Stimulated activated CD8-positive, alpha-beta memory T cell treated with anti-CD3 and anti-CD28 coated beads, Interleukin-12 subunit alpha, Interleukin-12 subunit beta, amount 100 ng/mL, for 24 hours (primary cell): ENCODE measurements at regions not wholly inside any gene's neighbourhood (a gene's known extent, or its start where the extent isn't known, plus 50 kb on each side); places are given as distances from the start of the nearest gene placed in this dataset.
"Not testable (repeated sequence)": the region's sequence is repeated elsewhere in the genome, so short reads cannot be mapped to it uniquely, and the experiment has no call there.

Experiments used
- DNase-seq: peaks from one replicate; pipeline ENCODE4 v3.0.0-alpha.2; 2020; ENCODE audit errors: extremely low read depth

DNA sequence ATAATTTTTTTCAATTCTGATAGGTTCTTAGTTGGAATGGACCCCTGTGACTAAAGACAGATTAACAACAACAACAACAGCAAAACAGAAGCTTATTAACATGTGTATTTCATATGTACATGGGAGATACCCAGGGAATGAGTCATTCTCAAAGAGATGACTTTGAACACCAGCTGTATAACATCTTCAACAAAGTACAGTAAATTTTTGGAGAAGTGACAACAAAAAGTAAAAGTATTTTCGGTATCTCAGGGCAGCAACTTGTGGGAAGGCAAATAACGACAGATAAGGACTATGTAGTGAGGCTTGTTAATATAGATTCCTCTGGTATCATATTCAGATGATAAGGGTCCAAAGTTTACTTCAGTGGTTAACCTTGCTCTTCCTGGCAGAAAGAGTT, 573.4 kb upstream of the RAG2 start:
- no peak for DNase-seq

DNA sequence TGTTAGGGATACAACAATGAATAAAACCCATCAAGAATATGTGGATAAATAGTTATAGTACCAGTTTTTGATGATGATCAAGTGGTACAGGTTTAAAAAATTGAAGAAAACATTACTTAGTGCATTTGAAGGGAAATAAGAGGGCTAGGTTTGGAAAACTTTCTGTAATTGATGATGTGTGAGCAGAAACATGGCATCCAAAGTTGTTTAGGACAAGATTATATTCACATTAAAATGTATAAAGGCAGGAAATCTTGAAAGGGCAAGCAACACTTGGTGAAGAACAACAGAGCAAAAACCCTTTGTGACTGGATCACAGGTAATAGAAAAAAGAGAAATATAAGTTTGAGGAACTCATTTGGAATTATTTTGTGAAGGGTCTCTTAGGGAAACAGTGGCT, 572.3 kb upstream of the RAG2 start:
- no peak for DNase-seq

DNA sequence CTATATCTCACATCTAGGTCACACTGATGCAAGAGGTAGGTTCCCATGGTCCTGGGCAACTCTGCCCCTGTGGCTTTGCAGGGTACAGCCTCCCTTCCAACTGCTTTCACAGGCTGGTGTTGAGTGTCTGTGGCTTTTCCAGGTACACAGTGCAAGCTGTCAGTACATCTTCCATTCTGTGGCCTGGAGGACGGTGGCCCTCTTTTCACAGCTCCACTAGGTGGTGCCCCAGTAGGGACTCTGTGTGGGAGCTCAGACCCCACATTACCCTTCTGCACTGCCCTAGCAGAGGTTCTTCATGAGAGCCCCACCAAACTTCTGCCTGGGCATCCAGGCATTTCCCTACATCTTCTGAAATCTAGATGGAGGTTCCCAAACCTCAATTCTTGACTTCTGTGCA, 547.4 kb upstream of the RAG2 start:
- DNase-seq: not testable (repeated sequence)

DNA sequence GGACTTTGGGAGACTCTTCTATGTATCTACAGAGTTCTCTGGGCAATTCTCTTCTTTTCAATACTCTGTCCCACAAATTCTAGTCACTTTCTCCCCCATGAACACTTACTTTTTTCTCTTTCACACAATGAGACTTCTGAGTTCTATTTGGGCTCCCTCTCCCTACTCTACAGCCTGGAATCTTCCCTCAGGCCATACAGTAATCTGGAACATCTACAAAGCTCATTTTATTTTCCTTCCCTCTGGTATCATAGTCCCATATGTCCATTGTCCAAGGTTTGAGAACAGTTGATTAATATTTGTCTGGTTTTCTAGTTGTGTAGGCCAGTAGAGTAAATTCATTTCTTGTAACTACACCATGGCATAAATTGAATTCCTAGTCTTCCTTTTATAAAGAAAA, 544.6 kb upstream of the RAG2 start:
- no peak for DNase-seq

DNA sequence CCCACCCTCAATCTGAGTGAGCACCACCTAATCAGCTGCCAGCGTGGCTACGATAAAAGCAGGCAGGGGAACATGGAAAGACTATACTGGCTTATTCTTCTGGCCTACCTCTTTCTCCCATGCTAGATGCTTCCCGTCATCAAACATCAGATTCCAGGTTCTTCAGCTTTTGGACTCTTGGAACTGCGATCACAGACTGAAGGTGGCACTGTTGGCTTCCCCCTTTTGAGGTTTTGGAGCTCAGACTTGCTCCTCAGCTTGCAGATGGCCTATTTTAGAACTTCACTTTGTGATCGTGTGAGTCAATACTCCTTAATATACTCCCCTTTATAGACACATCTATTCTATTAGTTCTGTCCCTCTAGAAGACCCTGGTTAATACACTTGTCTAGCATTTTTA, 543.7 kb upstream of the RAG2 start:
- no peak for DNase-seq

DNA sequence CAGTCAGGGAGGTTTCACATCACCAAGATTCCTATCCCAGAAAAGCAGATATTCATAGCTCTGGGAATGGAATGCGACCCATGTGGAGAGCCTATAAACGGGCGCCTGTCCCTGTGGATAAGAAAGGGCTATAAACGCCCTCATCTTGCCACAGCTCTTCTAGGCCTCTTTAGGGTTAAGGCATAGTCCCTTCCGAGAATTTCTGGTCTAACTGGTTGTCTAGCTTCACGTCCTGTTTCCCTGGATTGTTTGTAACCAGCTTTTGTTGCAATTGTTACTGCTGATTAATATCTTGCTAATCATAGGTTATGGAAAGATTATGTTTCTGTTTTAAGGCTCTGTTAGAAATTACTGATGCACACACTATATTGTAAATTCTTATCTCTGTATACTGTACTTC, 537.6 kb upstream of the RAG2 start:
- not testable (repeated sequence) for DNase-seq

DNA sequence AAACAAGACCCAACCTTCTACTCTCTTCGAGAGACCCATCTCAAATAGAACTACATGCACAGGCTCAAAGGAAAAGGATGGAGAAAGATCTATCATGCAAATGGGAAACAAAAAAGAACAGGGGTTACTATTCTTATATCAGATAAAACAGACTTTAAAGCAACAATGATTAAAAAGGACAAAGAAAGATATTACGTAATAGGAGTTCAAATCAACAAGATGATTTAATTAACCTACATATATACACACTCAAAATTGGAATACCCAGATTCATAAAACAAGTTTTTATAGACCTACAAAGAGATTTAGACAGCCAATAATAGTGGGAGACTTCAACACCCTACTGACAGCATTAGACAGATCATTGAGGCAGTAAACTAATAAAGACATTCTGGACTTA, 536.6 kb upstream of the RAG2 start:
- DNase-seq: no peak

DNA sequence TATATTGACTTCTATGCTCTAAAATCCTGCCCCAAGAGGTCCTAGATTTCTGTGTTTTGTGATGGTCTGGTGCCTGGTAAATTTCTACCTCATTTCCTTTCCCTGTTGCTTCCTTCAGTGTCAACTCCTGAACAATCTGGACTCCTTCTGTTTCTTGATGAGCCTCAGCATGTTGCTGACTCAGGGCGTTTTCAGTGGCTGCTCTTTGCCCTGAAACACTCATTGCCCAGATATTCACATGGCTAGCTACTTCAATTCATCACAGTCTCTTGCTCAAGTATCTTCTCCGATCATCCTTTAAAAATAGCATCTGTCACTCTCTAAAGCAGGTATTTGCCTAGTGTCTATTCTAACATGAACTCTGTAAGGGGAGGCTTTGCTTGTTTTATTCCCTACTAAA, 526.3 kb upstream of the RAG2 start:
- no peak for DNase-seq

DNA sequence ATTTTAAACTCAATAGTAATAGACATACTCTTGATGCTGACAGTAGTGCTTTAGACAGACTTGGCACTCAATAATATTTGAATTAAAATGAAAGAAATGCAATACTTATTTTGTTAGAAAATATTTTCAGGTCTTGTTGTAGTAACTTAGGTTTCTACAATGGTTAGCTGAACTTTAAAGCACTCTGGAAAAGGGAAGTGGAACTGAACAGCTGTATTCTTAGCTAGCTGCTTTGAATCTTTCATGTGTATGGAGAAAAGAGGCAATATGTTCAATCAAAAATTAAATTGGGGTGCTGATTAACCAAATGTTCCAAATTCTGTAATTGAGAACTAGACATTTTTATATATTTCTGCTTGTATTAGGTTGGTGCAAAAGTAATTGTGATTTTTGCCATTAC, 517.9 kb upstream of the RAG2 start:
- no peak for DNase-seq

DNA sequence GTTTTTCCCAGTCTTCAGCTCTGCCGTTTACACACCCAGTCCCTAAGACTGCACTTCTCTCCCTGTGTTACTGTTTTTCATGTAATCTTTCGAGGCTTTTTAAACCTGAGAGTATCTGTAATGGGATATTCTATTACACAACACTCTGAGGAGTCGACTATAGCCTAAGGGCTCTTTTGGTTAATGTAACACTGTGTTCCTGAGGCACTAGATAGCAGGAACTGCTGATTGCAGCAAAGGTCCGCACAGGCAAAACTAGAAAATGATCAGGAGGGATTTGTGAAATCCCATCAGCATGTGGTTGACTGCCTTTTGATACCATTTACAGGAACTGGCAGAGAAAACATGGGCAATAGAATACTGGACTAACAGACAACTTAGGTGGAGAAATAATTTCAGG, 512.3 kb upstream of the RAG2 start:
- no peak for DNase-seq

DNA sequence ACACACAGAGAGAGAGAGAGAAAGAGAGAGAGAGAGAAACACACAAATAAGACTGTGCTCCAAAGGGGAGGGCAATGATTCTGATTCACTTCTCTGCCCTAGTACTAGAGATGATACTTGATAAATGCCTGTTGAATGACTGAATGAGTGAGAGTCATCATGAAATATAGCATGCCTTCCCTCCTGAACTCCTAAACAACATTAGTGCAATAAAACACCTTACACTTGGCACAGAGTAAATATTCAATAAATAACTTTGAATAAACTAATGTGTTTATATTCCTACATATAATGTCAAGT, 511.2 kb upstream of the RAG2 start:
- DNase-seq: no peak

DNA sequence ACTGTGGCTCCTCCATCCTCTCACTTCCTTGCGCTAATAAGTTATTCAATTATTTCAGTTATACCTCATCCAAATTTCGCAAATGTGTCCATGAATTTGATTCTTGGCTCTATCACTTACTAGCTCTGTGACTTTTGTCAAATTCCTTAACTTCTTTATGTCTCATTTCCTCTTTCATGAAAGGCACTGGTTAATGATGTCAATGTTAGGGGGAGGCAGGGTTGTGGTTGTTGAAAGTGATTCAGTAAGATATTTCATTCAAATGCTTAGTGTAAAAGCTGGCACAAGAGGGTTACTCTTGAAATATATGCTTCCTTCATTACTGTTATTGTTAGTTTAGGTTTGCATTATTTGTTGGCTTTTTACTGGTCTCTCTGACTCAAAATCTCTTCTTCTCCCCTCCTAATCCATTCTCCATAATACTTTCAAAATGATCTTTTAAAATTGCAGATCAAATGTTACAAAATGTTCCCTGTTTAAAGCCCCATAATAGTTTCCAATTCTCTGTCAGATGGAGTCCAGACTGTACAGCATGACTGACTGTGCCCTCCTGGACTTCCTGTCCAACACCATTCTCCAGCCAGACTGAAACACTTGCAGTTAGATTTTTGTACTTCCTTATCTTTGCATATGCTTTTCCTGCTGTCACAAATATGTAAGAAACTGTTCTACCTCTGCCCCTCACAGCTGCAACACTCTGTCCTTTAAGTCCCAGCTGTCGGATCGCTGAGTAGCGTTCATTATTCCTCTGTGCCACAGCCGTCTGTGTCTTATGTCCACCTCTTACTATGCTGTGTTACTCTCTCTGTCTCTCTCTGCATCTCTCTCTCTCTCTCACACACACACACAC, 510.6 kb upstream of the RAG2 start:
- no peak for DNase-seq

DNA sequence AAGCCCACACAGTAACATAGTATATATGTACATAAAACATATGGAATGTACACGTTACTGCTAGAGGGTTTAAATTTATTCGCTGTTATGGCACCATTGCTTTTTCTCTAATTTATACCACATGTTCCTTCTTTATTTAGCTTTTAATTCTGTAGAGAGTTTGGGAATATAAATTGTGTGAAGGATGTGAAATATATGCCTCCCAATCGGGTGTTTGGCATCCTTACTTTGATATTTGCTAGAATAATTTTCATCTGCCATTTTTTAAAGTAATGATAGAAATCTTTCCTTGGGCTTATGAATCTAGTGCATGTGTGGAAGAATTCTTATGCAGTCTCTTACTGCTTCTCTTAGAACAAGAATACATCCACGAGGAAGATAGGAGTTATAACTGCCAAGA, 509.8 kb upstream of the RAG2 start:
- DNase-seq: no peak

DNA sequence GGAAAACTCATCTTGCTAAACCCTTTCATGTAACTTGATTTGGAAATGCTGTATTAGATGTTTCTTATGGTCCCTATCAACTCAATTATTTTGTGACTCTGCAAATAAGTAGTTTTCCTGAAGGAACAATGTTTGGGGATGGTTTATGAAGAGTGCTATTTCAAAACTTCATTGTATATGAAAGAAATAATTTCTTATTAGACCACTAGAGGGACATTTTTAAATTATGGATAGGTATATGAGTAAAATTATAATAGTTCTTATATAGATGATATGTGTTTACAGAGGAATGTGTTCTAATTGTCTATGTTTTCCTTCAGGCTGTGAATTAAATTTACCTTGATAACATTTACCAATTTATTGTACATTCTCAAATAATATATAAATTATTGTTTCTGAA, 509.4 kb upstream of the RAG2 start:
- DNase-seq: no peak

DNA sequence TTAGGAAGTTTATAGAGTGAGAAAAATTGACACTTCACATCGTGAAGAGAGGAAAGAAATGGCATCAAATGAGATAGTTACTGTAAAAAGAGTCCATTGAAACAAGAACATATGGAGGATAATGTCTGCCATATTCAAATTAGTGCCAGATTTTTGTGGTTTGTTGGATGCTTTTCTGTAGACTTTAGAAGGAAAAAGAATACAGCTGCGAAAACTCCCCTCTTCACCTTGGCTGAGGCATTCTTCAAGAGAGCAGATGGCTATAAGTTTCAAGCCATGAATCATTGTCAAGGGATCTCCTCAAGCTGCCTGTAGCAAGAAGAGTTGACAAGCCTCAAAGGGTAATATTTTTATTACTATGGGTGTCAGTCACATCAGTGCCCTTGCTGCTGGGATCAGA, 507.4 kb upstream of the RAG2 start:
- DNase-seq: no peak

DNA sequence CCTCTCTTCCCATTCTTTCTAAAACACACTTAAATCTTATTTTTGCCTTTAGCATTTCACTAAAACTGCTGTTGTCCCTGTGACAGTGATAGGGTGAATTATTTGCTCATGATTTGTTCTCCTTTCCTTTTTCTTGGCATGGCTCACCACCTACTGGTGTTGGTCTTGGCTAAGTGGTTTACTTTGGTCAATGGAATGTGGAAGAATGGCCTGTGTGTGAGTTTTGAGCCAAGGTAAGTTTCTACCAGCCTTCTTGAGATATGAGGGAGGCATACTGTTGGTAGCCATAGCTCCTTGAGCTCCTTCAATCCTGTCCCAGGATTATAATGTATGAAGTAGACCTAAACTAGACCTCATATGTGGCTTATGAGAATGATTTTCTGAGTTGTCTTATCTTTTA, 506.3 kb upstream of the RAG2 start:
- no peak for DNase-seq

DNA sequence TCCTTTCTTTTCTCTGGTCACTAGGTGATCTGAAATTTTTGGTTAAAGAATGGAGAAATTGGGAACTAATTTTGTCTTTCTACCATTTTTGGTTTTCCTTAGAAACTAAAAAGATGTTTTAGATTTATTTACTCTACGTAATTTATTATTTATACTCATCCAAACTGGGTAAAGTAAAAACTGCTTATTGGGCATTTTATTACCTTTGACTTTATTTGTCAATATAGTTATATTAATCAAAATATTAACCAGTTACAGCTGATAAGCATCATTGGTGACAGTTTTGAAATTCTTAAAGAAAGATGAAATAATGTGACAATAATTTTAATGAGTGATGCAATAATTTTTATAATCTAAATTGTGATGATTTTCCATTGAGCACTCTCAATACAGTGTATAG, 502.0 kb upstream of the RAG2 start:
- no peak for DNase-seq

DNA sequence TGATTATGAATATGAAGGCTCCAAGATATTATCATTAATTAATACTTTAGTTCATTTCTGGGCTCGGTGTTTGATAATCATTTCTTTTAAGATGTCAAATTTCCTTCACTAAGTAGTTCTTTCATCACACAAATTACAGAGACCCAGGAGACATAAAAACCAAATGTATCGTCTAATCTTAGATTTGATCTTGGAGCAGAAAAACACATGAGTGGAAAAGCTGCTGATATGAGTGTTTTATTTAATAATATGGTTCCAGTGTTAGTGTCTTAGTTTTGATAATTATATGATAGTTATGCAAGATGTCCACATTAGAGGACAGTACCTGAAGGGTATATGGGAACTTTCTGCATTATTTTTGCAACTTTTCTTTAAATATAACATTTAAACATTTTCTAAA, 494.5 kb upstream of the RAG2 start:
- DNase-seq: no peak

DNA sequence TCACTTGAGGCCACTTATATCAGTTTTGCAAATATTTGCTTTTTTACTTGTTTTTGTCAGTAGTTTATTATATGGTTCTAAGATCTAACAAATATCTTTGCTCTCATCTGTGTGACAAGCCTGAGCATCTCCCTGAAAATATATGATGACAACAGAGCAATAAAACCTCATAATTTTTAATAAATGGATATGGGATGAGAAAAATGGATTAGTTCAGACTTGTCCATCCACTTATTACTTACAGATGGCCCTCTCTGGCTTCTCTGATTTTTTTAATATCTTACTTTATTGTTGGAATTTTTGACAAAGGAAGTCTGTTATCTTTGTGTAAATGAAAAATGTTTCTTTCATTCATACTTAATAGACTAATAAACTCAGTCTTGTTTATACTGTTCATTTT, 491.4 kb upstream of the RAG2 start:
- no peak for DNase-seq

DNA sequence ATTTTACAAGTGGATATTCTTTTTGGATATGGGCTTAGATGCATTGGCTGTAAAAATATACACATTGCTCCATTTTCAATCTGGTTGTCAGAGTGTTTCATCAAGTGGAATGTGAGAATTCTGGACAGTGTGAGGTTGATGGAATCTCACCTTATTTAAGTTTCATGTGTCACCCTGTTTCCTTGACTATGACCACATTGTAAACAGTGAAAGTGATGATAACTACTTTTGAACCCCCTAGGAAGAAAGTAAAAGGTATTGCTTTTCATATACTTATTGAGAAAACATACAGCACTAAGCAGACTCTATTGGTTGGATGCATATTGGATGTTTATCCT, 490.5 kb upstream of the RAG2 start:
- DNase-seq: no peak

DNA sequence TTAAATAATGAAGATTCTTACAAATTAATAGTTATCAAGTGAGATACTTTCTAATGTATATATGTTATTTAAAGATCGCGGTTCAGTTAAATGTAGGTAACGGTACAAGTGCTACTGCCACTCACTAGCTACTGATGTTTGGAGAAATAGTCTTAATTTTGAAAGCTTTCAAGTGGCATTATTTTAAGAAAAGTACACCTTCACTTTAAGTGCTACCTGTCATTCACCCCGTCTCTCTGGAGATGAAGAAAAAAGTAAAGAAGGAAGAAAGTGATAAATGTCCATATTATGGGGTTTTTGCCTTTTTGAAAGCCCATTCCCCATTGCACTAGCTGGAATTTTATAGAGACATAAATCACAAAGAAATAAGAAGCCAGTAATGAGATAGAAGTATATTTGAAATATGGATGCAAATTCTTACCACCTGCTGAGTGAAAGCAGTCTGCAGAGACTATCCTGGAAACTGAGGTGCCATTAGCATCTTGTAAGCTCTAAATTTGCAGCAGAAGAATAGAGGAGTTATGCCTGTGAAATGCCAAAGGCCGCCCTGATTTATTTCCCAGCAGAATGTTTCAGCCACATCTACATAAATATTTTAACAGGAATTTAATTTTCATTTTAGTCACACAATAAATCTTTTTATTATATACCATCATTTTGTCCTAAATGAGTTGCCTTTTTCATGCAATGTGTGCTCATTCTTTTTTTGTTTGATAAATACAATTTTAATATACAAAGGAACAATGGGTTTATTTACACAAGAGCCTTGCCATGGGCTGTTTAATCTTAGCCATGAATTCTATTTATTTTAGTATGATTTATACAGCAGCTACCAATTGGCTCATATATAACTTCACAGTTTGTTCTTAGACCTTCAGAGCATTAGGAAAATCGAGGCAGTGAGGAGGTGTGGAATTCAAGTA, 489.9 kb upstream of the RAG2 start:
- DNase-seq: no peak

DNA sequence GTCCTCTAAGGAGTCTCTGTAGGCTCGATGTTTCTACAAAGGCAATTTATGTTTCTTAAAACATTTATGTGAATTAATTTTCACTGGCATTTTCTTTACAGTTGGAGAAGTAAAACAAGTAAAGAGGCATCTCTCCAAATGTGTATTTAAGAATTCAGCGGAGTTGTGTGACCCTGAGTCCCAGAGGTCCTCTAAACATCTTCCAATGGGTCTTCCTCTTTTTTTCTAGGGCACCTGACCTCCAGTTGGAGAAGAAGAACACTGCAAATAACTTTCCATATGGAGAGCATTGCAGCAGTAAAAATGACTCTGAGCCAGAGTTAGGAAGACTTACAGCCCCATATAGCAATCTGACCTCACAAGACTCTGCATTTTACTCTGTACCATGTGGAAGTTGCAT, 480.5 kb upstream of the RAG2 start:
- DNase-seq: no peak

DNA sequence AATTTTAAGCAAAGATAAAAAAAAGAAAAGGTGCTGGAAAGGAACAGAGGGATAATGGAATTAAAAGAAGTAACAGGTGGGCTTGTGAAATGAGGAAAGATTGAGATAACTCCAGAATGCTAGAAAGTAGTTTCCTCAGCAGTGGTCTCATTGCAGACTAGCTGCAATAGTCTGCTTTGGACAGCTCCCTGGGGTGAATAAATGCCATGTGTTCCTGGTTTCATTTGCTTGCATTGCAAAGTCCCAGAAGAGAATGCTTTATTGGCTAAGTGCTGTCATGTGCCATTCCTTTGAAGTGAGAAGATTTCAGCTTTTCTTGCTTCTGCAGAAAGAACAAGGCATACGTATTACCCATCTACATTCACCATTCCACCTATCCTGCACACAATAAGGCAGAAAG, 478.8 kb upstream of the RAG2 start:
- no peak for DNase-seq
